ENCODE measurements at regions not wholly inside any gene's neighbourhood (a gene's known extent, or its start where the extent isn't known, plus 50 kb on each side); places are given as distances from the start of the nearest gene placed in this dataset.

GRCh38 chr2:107648781-107649404, 177.8 kb upstream of the RGPD4 start:
- no peak for DNase-seq
- ChIA-PET CTCF (no interaction called here), POLR2A (no interaction called here)
- H3K36me3 Mint-ChIP-seq (ENCODE audit: low read depth) = no peaks in the 10 kb centered on the region
- H3K27me3 Mint-ChIP-seq = no peaks in the 10 kb centered on the region
- no peak overlapping the region for H3K4me3 Mint-ChIP-seq
- no peaks in the 10 kb centered on the region for H3K4me1 Mint-ChIP-seq
- H3K27ac Mint-ChIP-seq = no peak overlapping the region
- H3K9me3 Mint-ChIP-seq = peaks cover 10% of the 10 kb centered on the region

- no peak for DNase-seq
- no peak overlapping the region for H3K27ac Mint-ChIP-seq
- no peaks in the 10 kb centered on the region for H3K36me3 Mint-ChIP-seq (ENCODE audit: low read depth)
- no peak overlapping the region for H3K4me3 Mint-ChIP-seq
- no peaks in the 10 kb centered on the region for H3K4me1 Mint-ChIP-seq
- CTCF ChIA-PET = no interaction called here
- no peaks in the 10 kb centered on the region for H3K27me3 Mint-ChIP-seq
- POLR2A ChIA-PET = no interaction called here
- no peaks in the 10 kb centered on the region for H3K9me3 Mint-ChIP-seq
Observed at GRCh38 chr2:107657049-107657448, 169.6 kb upstream of the RGPD4 start.

DNA sequence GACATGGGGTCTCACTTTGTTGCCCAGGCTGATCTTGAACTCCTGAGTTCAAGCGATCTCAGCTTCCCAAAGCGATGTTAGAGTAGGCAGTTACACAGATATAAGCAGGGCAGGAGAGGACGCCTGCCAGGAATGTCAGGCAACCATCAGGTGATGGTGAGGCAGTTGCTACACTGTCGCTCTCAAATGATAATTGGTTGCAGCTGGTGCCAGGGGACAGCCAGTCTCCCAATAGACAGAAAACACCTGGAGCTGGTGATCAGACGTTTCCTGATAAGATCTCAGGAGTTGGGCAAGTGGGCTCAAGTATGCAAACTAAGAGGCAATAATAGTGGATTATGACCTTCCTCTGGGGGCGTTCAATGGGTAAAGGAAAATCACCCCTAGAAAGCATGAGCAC, 163.1 kb upstream of the RGPD4 start:
- no peaks in the 10 kb centered on the region for H3K4me1 Mint-ChIP-seq
- H3K27ac Mint-ChIP-seq = no peak overlapping the region

DNA sequence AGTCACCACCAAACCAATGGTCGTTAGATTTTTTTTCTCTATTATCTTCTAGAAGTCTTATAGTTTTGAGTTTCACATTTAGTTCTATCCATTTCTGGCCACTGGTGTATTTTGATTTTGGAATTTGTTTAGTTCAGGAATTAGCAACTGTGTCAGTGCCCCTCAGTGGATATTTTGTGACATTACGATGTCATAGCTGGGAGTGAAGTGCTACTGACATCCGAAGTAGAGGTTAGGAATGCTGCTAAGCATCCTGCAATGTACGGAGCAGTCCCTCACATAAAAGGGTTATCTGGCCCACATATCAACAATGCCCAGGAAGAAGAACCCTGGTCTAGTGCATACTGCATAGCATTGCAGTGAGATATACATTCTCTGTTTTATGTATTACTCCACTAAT, 157.4 kb upstream of the RGPD4 start:
- Mint-ChIP-seq H3K27ac (no peak overlapping the region), H3K27me3 (no peaks in the 10 kb centered on the region), H3K4me3 (no peak overlapping the region), H3K9me3 (peaks cover 3% of the 10 kb centered on the region), H3K36me3 (ENCODE audit: low read depth) (no peaks in the 10 kb centered on the region), H3K4me1 (no peaks in the 10 kb centered on the region)
- ChIA-PET POLR2A (no interaction called here), CTCF (no interaction called here)
- DNase-seq = no peak

More for the DNA sequence above, 163.1 kb upstream of the RGPD4 start:
- no peaks in the 10 kb centered on the region for H3K9me3 Mint-ChIP-seq
- CTCF ChIA-PET = no interaction called here
- POLR2A ChIA-PET = no interaction called here
- H3K4me3 Mint-ChIP-seq = no peak overlapping the region
- no peak for DNase-seq
- H3K36me3 Mint-ChIP-seq (ENCODE audit: low read depth) = no peaks in the 10 kb centered on the region
- H3K27me3 Mint-ChIP-seq = no peaks in the 10 kb centered on the region

- Mint-ChIP-seq H3K4me3 (no peak overlapping the region), H3K9me3 (no peaks in the 10 kb centered on the region), H3K27ac (no peak overlapping the region), H3K36me3 (ENCODE audit: low read depth) (no peaks in the 10 kb centered on the region), H3K27me3 (no peaks in the 10 kb centered on the region), H3K4me1 (no peaks in the 10 kb centered on the region)
- DNase-seq = no peak
- POLR2A ChIA-PET = no interaction called here
- CTCF ChIA-PET = no interaction called here
Observed at GRCh38 chr2:107681936-107682335, 144.8 kb upstream of the RGPD4 start.

DNA sequence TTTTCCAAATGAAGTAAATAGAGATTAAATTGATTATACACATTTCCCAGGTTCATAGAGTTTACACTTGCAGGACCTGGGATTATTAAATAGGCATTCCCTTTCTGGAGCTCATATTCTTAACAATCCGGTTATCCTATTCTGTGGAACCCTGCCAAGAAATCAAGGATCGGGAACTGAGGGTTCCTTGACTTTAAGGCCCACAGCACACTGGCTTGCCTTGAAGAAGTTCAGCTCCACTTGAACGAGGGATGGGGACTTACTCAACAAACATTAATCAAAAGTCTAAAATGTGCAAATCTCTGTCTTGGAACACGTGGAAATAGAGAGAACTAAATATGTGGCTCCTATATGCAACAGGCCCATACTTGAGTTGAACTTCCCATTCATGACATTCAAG, 142.3 kb upstream of the RGPD4 start:
- no peak overlapping the region for H3K27ac Mint-ChIP-seq
- no peaks in the 10 kb centered on the region for H3K27me3 Mint-ChIP-seq
- ChIA-PET CTCF (no interaction called here), POLR2A (no interaction called here)
- no peaks in the 10 kb centered on the region for H3K9me3 Mint-ChIP-seq
- DNase-seq = no peak
- no peaks in the 10 kb centered on the region for H3K36me3 Mint-ChIP-seq (ENCODE audit: low read depth)
- H3K4me1 Mint-ChIP-seq = no peaks in the 10 kb centered on the region
- no peak overlapping the region for H3K4me3 Mint-ChIP-seq

DNA sequence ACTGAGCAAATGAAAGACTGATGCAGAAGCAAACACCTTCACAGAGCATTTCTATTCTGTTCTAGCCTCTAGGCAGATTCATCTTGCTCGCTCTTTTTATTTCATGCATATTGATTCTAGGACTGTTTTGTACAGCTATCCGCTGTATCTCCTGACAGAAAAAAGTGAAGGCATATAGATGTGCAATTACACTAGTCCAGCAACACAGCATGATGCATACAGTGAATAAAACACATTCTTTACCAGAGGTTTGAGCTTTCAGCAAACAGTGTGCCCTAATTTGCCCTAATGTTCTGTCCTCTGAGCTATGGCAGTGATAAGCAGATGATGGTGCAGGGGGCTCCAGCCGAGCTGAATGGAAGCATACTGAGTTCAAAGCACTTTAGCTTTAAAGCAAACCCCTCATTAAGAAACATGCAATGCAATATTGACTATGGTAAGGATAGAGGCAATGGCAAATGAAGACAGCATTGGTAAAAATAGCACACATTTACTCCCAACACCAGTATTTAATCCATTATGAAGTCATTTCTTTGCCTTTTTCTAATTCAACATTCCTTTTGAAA, 141.2 kb upstream of the RGPD4 start:
- POLR2A ChIA-PET = no interaction called here
- no peaks in the 10 kb centered on the region for H3K36me3 Mint-ChIP-seq (ENCODE audit: low read depth)

GRCh38 chr2:107687073-107687472, 139.6 kb upstream of the RGPD4 start:
- no peak for DNase-seq
- H3K36me3 Mint-ChIP-seq (ENCODE audit: low read depth) = no peaks in the 10 kb centered on the region
- no peak overlapping the region for H3K27ac Mint-ChIP-seq
- CTCF ChIA-PET = no interaction called here
- no peak overlapping the region for H3K4me3 Mint-ChIP-seq
- no peaks in the 10 kb centered on the region for H3K9me3 Mint-ChIP-seq
- H3K4me1 Mint-ChIP-seq = no peaks in the 10 kb centered on the region
- POLR2A ChIA-PET = no interaction called here
- H3K27me3 Mint-ChIP-seq = no peaks in the 10 kb centered on the region

More for the DNA sequence above, 141.2 kb upstream of the RGPD4 start:
- H3K9me3 Mint-ChIP-seq = no peaks in the 10 kb centered on the region
- no peak overlapping the region for H3K27ac Mint-ChIP-seq
- H3K4me3 Mint-ChIP-seq = no peak overlapping the region
- CTCF ChIA-PET = no interaction called here
- no peak for DNase-seq
- H3K4me1 Mint-ChIP-seq = no peaks in the 10 kb centered on the region
- H3K27me3 Mint-ChIP-seq = no peaks in the 10 kb centered on the region

DNA sequence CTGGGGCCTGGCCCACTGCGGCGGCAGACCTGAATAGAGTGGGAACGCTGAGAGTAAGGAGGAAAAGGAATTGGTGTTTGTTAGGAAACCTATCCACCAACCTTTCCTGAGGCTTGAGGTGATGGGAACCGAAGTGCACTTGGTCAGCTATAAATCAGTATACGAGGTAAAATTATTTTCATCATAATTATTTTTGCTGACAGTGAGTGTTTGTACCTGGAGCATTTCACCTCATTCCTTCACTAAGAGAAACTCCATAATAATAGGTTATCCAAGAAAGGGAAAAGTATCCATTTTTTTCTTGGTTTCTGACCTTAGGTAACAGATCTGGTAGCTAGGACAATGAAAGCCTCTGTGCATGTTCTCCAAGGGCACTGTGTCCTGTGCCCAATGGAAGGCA, 138.6 kb upstream of the RGPD4 start:
- H3K4me3 Mint-ChIP-seq = no peak overlapping the region
- DNase-seq = no peak
- H3K9me3 Mint-ChIP-seq = no peaks in the 10 kb centered on the region
- no peaks in the 10 kb centered on the region for H3K36me3 Mint-ChIP-seq (ENCODE audit: low read depth)
- no peak overlapping the region for H3K27ac Mint-ChIP-seq
- no peaks in the 10 kb centered on the region for H3K27me3 Mint-ChIP-seq
- POLR2A ChIA-PET = no interaction called here
- H3K4me1 Mint-ChIP-seq = no peaks in the 10 kb centered on the region
- CTCF ChIA-PET = no interaction called here

DNA sequence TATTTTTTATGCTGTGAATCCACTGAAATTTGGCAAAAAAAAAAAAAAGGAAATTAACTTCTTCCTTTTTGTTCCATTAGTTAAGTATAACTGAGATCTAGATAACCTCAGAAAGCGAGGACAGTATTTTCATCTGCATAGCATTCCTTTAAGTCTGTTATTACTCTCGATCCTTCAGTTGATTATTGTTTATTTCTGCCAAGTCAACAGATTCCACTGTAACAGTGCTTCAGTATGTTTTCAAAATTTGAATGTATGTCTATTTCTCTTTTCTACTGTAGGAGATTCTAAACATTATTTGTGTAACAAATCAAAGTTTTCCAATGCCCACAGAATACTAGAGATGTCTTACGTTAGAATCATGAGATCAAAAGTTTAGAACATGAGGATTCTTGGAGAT, 133.1 kb upstream of the RGPD4 start:
- no peaks in the 10 kb centered on the region for H3K4me1 Mint-ChIP-seq
- no peaks in the 10 kb centered on the region for H3K27me3 Mint-ChIP-seq
- no peak overlapping the region for H3K27ac Mint-ChIP-seq
- DNase-seq = no peak
- CTCF ChIA-PET = no interaction called here
- POLR2A ChIA-PET = no interaction called here
- peaks cover 3% of the 10 kb centered on the region for H3K9me3 Mint-ChIP-seq
- no peak overlapping the region for H3K4me3 Mint-ChIP-seq
- no peaks in the 10 kb centered on the region for H3K36me3 Mint-ChIP-seq (ENCODE audit: low read depth)

- ChIA-PET POLR2A (no interaction called here), CTCF (no interaction called here)
- Mint-ChIP-seq H3K27ac (no peak overlapping the region), H3K4me3 (no peak overlapping the region), H3K36me3 (ENCODE audit: low read depth) (no peaks in the 10 kb centered on the region), H3K4me1 (no peaks in the 10 kb centered on the region), H3K9me3 (peaks cover 3% of the 10 kb centered on the region), H3K27me3 (no peaks in the 10 kb centered on the region)
- DNase-seq = no peak
Observed at GRCh38 chr2:107694667-107695066, 132.0 kb upstream of the RGPD4 start.

DNA sequence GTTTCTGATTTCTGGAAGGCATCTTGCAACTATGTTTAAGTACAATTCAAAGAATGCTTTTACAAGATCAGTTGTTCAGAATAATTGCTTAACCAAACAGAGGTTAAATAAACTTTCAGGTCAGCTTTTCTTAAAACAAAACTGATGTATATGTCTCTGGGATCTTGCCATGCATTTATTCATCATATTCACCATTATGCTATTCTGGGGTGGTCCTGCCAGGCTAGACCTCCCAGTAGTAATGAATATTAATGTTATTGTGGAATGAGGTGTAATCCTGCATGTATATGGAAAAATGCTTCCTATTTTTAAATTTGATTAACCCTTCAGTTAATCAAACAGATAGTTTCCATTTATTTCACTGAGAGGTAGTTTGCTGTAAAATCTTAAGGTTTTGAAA, 129.3 kb upstream of the RGPD4 start:
- no peaks in the 10 kb centered on the region for H3K27me3 Mint-ChIP-seq
- CTCF ChIA-PET = no interaction called here
- H3K9me3 Mint-ChIP-seq = peaks cover 3% of the 10 kb centered on the region
- no peak for DNase-seq
- no peak overlapping the region for H3K27ac Mint-ChIP-seq
- no peak overlapping the region for H3K4me3 Mint-ChIP-seq
- no peaks in the 10 kb centered on the region for H3K36me3 Mint-ChIP-seq (ENCODE audit: low read depth)
- POLR2A ChIA-PET = no interaction called here
- no peaks in the 10 kb centered on the region for H3K4me1 Mint-ChIP-seq

GRCh38 chr2:107698861-107699260, 127.8 kb upstream of the RGPD4 start:
- Mint-ChIP-seq H3K9me3 (peaks cover 3% of the 10 kb centered on the region), H3K36me3 (ENCODE audit: low read depth) (no peaks in the 10 kb centered on the region), H3K4me3 (no peak overlapping the region), H3K27ac (no peak overlapping the region), H3K4me1 (no peaks in the 10 kb centered on the region), H3K27me3 (no peaks in the 10 kb centered on the region)
- DNase-seq = no peak
- CTCF ChIA-PET = no interaction called here
- POLR2A ChIA-PET = no interaction called here

DNA sequence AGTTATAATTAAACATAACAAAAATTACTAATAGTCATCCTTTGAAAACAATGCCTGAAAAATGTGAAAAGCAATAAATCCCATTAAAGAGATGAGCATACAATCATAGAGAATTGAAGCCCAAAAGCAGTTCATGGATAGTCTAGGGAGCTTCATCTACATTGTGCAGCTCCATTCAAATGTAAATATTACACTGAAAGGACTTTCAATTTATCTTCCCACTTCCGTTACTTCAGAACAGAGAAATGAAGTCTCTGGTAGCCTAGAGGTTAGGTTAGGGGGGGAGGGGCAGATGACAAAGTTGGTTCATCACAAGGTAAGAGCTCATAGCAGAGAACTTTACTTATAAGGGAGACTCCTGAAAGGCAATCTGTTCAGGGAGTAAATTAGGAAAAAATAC, 126.6 kb upstream of the RGPD4 start:
- CTCF ChIA-PET = no interaction called here
- Mint-ChIP-seq H3K36me3 (ENCODE audit: low read depth) (no peaks in the 10 kb centered on the region), H3K4me1 (no peaks in the 10 kb centered on the region)

DNA sequence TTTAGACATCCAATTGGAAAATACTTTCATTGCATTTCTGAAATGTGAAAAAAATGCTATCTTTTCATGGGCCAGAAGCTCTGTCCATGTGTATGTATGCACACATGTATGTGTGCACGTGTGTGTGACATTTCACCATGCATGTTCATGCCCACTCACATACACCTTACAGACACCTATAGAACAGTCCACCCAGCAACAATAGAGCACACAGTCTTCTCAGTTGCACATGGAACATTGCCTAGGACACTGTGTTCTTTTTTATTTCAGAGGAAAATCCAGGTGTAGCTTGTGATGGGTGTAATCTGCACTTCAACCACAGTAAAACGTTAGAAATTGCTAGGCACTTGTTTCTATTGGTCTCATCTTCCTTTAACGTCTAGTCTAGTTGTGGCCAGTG, 114.8 kb upstream of the RGPD4 start:
- H3K4me1 Mint-ChIP-seq = peaks cover 3% of the 10 kb centered on the region
- POLR2A ChIA-PET = no interaction called here
- H3K9me3 Mint-ChIP-seq = no peaks in the 10 kb centered on the region
- H3K27me3 Mint-ChIP-seq = no peaks in the 10 kb centered on the region
- CTCF ChIA-PET = no interaction called here
- H3K36me3 Mint-ChIP-seq (ENCODE audit: low read depth) = no peaks in the 10 kb centered on the region
- no peak for DNase-seq
- no peak overlapping the region for H3K27ac Mint-ChIP-seq
- H3K4me3 Mint-ChIP-seq = no peak overlapping the region

More for the DNA sequence above, 126.6 kb upstream of the RGPD4 start:
- Mint-ChIP-seq H3K9me3 (no peaks in the 10 kb centered on the region), H3K27me3 (no peaks in the 10 kb centered on the region), H3K4me3 (no peak overlapping the region), H3K27ac (no peak overlapping the region)
- POLR2A ChIA-PET = no interaction called here
- no peak for DNase-seq

Measured in activated CD4-positive, alpha-beta memory T cell treated with anti-CD3 and anti-CD28 coated beads, Interleukin-2, amount 10 ng/mL, durations not matched to agents 7 days and 5 days (primary cell).